Mesodermal cell (in vitro differentiated cells): ENCODE measurements at regions not wholly inside any gene's neighbourhood (a gene's known extent, or its start where the extent isn't known, plus 50 kb on each side); places are given as distances from the start of the nearest gene placed in this dataset.

Source experiments
- H3K27ac ChIP-seq: 2 replicates; pipeline ENCODE4 v1.7.0; 2013; ENCODE audit warnings: mild to moderate bottlenecking, low read depth, low read length, moderate library complexity; ENCODE audit not compliant: severe bottlenecking
- H3K36me3 ChIP-seq: 2 replicates; pipeline ENCODE4 v1.7.1; 2013; ENCODE audit warnings: mild to moderate bottlenecking, low read length, moderate library complexity; ENCODE audit not compliant: control insufficient read depth, insufficient read depth
- H3K4me1 ChIP-seq: one replicate; pipeline ENCODE4 v1.7.1; 2013; ENCODE audit warnings: mild to moderate bottlenecking, low read length; ENCODE audit not compliant: insufficient read depth, control insufficient read depth, poor library complexity, severe bottlenecking
- H3K4me3 ChIP-seq: 2 replicates; pipeline ENCODE4 v1.7.0; 2013; ENCODE audit warnings: low read length, control low read depth, mild to moderate bottlenecking; ENCODE audit not compliant: insufficient read depth, poor library complexity, severe bottlenecking; ENCODE audit errors: extremely low read depth
- H3K9me3 ChIP-seq: 2 replicates; pipeline ENCODE4 v1.7.1; 2013; ENCODE audit warnings: mild to moderate bottlenecking, low read length, moderate library complexity; ENCODE audit not compliant: control insufficient read depth
- WGBS, 2 experiments: methylation state at CpG; one replicate each; pipeline ENCODE4 v1.1.5; 2013; ENCODE audit warnings: missing lambda C conversion rate in 2 of 2; ENCODE audit not compliant: insufficient coverage in 2 of 2; 5-methylcytosine and 5-hydroxymethylcytosine counted together

- 67% methylated on average over 1 of the region's 2 CpGs; no CpG with 5 or more reads in 1 of the 2 experiments for WGBS, 2 experiments
- Histone ChIP-seq H3K4me3 (no peak overlapping the region), H3K27ac (no peak overlapping the region), H3K36me3 (no peaks in the 10 kb centered on the region), H3K4me1 (no peaks in the 10 kb centered on the region), H3K9me3 (no peaks in the 10 kb centered on the region)
Measured at GRCh38 chr12:87930033-87930432, 99.2 kb downstream of the C12orf50 start.

- Histone ChIP-seq H3K4me1 (no peaks in the 10 kb centered on the region), H3K36me3 (no peaks in the 10 kb centered on the region), H3K27ac (no peak overlapping the region), H3K9me3 (no peaks in the 10 kb centered on the region), H3K4me3 (no peak overlapping the region)
- 70 to 92% methylated on average over 1 to 2 of the region's 2 CpGs for WGBS, 2 experiments
Measured at GRCh38 chr12:87929346-87929745, 99.9 kb downstream of the C12orf50 start.

- H3K27ac ChIP-seq, result no peak overlapping the region
- no peaks in the 10 kb centered on the region for H3K4me1 ChIP-seq
- H3K4me3 ChIP-seq, result no peak overlapping the region
- H3K36me3 ChIP-seq, result no peaks in the 10 kb centered on the region
- no peaks in the 10 kb centered on the region for H3K9me3 ChIP-seq
- 57 to 80% methylated on average over 1 of the region's 1 CpG for WGBS, 2 experiments
Measured at GRCh38 chr12:87928031-87928430, 101.2 kb downstream of the C12orf50 start.

GRCh38 chr12:87925021-87925420, 104.2 kb downstream of the C12orf50 start:
- Histone ChIP-seq H3K36me3 (no peaks in the 10 kb centered on the region), H3K4me3 (no peak overlapping the region)
- 75% methylated on average over 2 of the region's 2 CpGs; no CpG with 5 or more reads in 1 of the 2 experiments for WGBS, 2 experiments

GRCh38 chr12:87924149-87924548, 105.1 kb downstream of the C12orf50 start:
- Histone ChIP-seq H3K27ac (no peak overlapping the region), H3K9me3 (no peaks in the 10 kb centered on the region), H3K36me3 (no peaks in the 10 kb centered on the region), H3K4me3 (no peak overlapping the region), H3K4me1 (no peaks in the 10 kb centered on the region)

More at GRCh38 chr12:87925021-87925420, 104.2 kb downstream of the C12orf50 start:
- no peak overlapping the region for H3K27ac ChIP-seq
- H3K4me1 ChIP-seq, result no peaks in the 10 kb centered on the region
- H3K9me3 ChIP-seq, result no peaks in the 10 kb centered on the region

GRCh38 chr12:87923361-87923760, 105.8 kb downstream of the C12orf50 start:
- H3K27ac ChIP-seq, result no peak overlapping the region
- 100% methylated on average over 1 of the region's 3 CpGs; no CpG with 5 or more reads in 1 of the 2 experiments for WGBS, 2 experiments
- no peaks in the 10 kb centered on the region for H3K4me1 ChIP-seq
- H3K36me3 ChIP-seq, result no peaks in the 10 kb centered on the region
- H3K4me3 ChIP-seq, result no peak overlapping the region
- H3K9me3 ChIP-seq, result no peaks in the 10 kb centered on the region

GRCh38 chr12:87922736-87923135, 106.5 kb downstream of the C12orf50 start:
- H3K27ac ChIP-seq, result no peak overlapping the region
- no peaks in the 10 kb centered on the region for H3K36me3 ChIP-seq
- 60% methylated on average over 1 of the region's 2 CpGs; no CpG with 5 or more reads in 1 of the 2 experiments for WGBS, 2 experiments
- no peaks in the 10 kb centered on the region for H3K4me1 ChIP-seq
- H3K9me3 ChIP-seq, result no peaks in the 10 kb centered on the region
- H3K4me3 ChIP-seq, result no peak overlapping the region

- H3K4me3 ChIP-seq, result no peak overlapping the region
- H3K4me1 ChIP-seq, result no peaks in the 10 kb centered on the region
- no peaks in the 10 kb centered on the region for H3K9me3 ChIP-seq
- H3K27ac ChIP-seq, result no peak overlapping the region
- 80 to 86% methylated on average over 1 of the region's 4 CpGs for WGBS, 2 experiments
- H3K36me3 ChIP-seq, result no peaks in the 10 kb centered on the region
Measured at GRCh38 chr12:87921621-87922020, 107.6 kb downstream of the C12orf50 start.

GRCh38 chr12:87920139-87920538, 109.1 kb downstream of the C12orf50 start:
- no peaks in the 10 kb centered on the region for H3K4me1 ChIP-seq

GRCh38 chr12:87901457-87901856, 127.7 kb downstream of the C12orf50 start:
- Histone ChIP-seq H3K4me3 (no peak overlapping the region), H3K27ac (no peak overlapping the region), H3K9me3 (no peaks in the 10 kb centered on the region), H3K4me1 (no peaks in the 10 kb centered on the region), H3K36me3 (no peaks in the 10 kb centered on the region)
- WGBS, 2 experiments, result 85 to 95% methylated on average over 3 to 4 of the region's 4 CpGs

More at GRCh38 chr12:87920139-87920538, 109.1 kb downstream of the C12orf50 start:
- Histone ChIP-seq H3K4me3 (no peak overlapping the region), H3K9me3 (peaks cover 2% of the 10 kb centered on the region), H3K27ac (no peak overlapping the region), H3K36me3 (no peaks in the 10 kb centered on the region)

GRCh38 chr12:87897662-87898061, 131.5 kb downstream of the C12orf50 start:
- H3K36me3 ChIP-seq, result no peaks in the 10 kb centered on the region
- no peak overlapping the region for H3K27ac ChIP-seq
- H3K9me3 ChIP-seq, result no peaks in the 10 kb centered on the region
- H3K4me1 ChIP-seq, result no peaks in the 10 kb centered on the region
- WGBS, 2 experiments, result no CpG with 5 or more reads among the region's 3 CpGs
- no peak overlapping the region for H3K4me3 ChIP-seq
